Urothelium cell line (cell line): ENCODE measurements at regions not wholly inside any gene's neighbourhood (a gene's known extent, or its start where the extent isn't known, plus 50 kb on each side); places are given as distances from the start of the nearest gene placed in this dataset.
"Not testable (repeated sequence)": the region's sequence is repeated elsewhere in the genome, so short reads cannot be mapped to it uniquely, and the experiment has no call there.

Experiments
- DNase-seq: peaks from one replicate; pipeline ENCODE4 v3.0.0; 2011; ENCODE audit warnings: low spot score, mixed read lengths
- FAIRE-seq: peaks from 2 replicates; lab custom pipeline; 2011; peaks lifted over from hg19 to GRCh38; lab: Jason Lieb, UNC

- FAIRE-seq, DNase-seq: not testable (repeated sequence)
These were observed 127.2 kb downstream of the TNFRSF13B start for GRCh38 chr17:16844669-16845068.

GRCh38 chr17:16843511-16843910, 128.4 kb downstream of the TNFRSF13B start:
- FAIRE-seq, DNase-seq: not testable (repeated sequence)

- DNase-seq, FAIRE-seq: not testable (repeated sequence)
These were observed 129.6 kb downstream of the TNFRSF13B start for GRCh38 chr17:16842346-16842745.

- DNase-seq, FAIRE-seq: not testable (repeated sequence)
These were observed 130.0 kb downstream of the TNFRSF13B start for GRCh38 chr17:16841896-16842295.

- not testable (repeated sequence) for FAIRE-seq, DNase-seq
These were observed 131.7 kb downstream of the TNFRSF13B start for GRCh38 chr17:16840219-16840618.

DNA sequence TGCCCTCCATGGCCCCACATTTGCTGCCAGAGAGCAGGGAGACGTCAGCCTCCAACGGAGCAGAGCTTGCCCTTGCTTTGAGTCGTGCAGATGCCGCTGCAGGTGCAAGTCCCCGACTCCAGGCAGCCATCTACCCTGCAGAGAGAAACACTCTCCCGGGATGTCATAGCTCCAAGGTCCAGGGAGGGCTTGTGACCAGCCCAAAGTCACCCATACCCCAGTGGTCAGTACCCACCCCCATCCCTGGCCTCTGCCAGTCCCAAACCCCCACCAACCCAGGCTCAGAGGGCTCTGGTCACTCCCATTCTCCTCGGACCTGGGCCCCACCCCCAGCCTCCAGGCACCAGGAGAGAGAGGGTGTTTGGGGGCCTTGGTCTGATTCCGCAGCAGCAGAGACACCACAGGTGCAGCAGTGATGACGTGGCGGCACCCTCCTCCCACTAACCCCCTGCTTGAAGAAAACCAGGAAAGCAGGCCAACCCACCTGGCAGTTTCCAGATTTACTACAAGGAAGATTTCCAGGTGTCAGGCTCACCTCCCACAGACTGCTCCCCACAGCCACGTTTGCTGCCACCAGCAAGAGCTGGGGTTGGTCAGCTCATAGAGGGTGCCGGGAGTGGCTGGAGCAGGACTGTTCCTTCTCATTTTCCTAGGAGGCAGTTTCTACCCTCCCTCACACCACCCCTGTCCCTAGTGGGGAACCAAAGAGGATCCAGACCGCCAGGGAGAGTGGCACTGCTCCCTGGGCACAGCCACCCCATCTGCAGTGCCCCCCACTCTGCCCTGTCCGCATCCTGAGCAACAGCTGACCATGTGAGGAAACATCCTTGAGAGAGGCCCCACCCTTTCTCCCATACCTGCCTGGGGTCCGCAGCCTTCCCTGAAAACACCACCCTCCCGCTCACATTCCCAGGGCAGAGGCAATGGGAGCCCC, 132.4 kb downstream of the TNFRSF13B start:
- not testable (repeated sequence) for FAIRE-seq, DNase-seq

GRCh38 chr17:16838795-16839194, 133.1 kb downstream of the TNFRSF13B start:
- not testable (repeated sequence) for FAIRE-seq, DNase-seq

- FAIRE-seq, DNase-seq: not testable (repeated sequence)
These were observed 133.6 kb downstream of the TNFRSF13B start for GRCh38 chr17:16838287-16838686.

GRCh38 chr17:16837468-16838266, 134.3 kb downstream of the TNFRSF13B start:
- DNase-seq, FAIRE-seq: not testable (repeated sequence)

GRCh38 chr17:16836315-16836915, 135.5 kb downstream of the TNFRSF13B start:
- not testable (repeated sequence) for DNase-seq

DNA sequence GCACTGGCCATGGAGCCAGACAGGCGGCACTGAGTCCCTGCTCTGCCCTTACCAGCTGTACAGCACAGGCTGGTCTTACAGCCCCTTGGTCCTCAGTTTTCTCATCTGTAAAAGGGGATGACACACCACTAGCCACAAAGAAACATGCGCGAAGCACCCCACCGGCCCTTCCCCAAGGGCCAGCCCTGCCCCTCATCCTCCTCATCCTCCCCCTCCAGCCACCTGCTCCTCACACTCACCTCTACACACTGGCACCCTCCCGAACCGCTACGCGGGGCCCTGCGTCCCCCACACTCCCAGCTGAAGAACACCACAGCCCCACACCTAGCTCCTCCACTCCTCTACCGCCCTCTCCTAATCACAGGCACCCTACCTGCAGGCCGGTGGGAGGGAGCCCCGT, 138.4 kb downstream of the TNFRSF13B start:
- not testable (repeated sequence) for DNase-seq, FAIRE-seq

More at GRCh38 chr17:16836315-16836915, 135.5 kb downstream of the TNFRSF13B start:
- not testable (repeated sequence) for FAIRE-seq

- DNase-seq, FAIRE-seq: not testable (repeated sequence)
These were observed 139.1 kb downstream of the TNFRSF13B start for GRCh38 chr17:16832853-16833252.

DNA sequence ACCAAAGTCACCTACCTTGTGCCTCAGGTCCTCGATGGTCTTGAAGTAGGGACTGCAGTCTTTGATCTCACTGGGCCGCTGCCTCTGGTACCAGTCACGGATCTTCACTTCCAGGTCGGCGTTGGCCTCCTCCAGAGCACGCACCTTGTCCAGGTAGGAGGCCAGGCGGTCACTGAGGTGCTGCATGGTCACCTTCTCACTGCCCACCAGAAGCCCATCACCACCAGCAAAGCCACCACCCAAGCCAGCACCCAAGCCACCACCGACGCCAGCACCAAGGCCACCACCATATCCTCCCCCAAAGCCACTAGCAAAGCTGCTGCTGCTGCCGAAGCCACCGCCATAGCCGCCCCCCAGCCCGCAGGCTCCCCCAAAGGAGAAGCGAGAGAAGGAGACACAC, 139.7 kb downstream of the TNFRSF13B start:
- not testable (repeated sequence) for FAIRE-seq, DNase-seq

DNA sequence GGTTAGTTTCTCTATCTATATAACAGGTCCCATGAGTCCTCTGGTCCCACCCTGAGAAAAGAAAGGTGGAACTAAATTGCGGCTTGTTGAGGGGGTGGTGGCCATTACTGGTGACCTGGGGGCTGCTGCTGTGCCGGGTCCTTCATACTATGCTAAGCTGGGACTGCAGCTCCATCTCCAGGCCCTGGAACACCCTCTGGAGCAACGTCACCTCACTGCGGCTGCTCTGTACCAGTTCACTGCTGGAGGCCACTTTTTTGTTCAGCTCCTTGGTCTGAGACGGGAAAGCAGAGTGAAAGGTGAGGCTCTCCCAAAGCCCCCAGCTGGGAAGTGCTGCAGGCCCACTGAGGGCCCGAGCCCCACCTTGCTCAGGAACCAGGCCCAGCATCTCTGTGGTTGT, 140.7 kb downstream of the CCDC144A start:
- DNase-seq, FAIRE-seq: not testable (repeated sequence)

DNA sequence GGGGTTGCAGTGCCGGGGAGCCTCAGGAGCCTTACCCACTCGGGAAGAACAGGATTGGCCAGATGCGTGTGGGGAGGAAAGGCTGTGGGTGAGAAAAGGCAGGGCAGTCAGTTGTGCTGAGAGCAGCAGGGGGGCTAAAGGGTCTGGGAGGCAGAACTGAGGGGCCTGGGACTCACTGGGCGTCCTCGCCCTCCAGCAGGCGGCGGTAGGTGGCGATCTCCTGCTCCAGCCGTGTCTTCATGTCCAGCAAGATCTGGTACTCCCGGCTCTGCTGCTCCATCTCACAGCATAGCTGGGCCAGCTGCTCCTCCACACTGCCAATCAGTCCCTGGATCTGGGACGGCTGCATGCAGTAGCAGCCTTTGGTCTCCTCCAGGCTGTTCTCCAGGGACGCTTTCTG, 140.2 kb downstream of the CCDC144A start:
- FAIRE-seq, DNase-seq: not testable (repeated sequence)
